Common myeloid progenitor, CD34-positive (primary cell): ENCODE measurements at regions not wholly inside any gene's neighbourhood (a gene's known extent, or its start where the extent isn't known, plus 50 kb on each side); places are given as distances from the start of the nearest gene placed in this dataset.

Source experiments
- CTCF ChIA-PET: fragments of 350-600 bp; sonication (Branson Sonifier 250); formaldehyde crosslinking; loops from one replicate; lab custom pipeline; 2021; ENCODE audit warnings: antibody characterized with exemption; lab: Charles Lee
- POLR2A ChIA-PET: fragments of 350-600 bp; sonication (Branson Sonifier 250); formaldehyde crosslinking; loops from one replicate; lab custom pipeline; 2021; ENCODE audit warnings: antibody characterized with exemption; lab: Charles Lee
- DNase-seq, 3 donors: peaks; one replicate each; pipeline versions ENCODE4 v3.0.0 to v3.0.0-alpha.2; 2013
- H3K27ac ChIP-seq, 2 experiments: 1 replicate in 1 of 2; 2 replicates in 1 of 2; pipeline ENCODE4 v1.7.0; 2013; ENCODE audit warnings: inconsistent platforms in 2 of 2, low read length in 2 of 2, mild to moderate bottlenecking in 2 of 2, low read depth in 1 of 2, moderate library complexity in 1 of 2; ENCODE audit not compliant: severe bottlenecking in 2 of 2, insufficient read depth in 1 of 2, poor library complexity in 1 of 2
- H3K27me3 ChIP-seq, 5 experiments: replicated peaks in 2 of 5; 1 replicate in 3 of 5; 2 replicates in 2 of 5; pipeline versions ENCODE4 v1.6.1 to v1.7.0; 2013; ENCODE audit warnings: low read length in 4 of 5, mild to moderate bottlenecking in 2 of 5, moderate library complexity in 2 of 5, inconsistent platforms in 1 of 5; ENCODE audit not compliant: insufficient read depth in 5 of 5, control insufficient read depth in 4 of 5
- H3K36me3 ChIP-seq, 4 experiments: 1 replicate in 2 of 4; 2 replicates in 2 of 4; pipeline versions ENCODE4 v1.6.1 to v1.7.0; 2013; ENCODE audit warnings: low read length in 3 of 4, control low read depth in 1 of 4, mild to moderate bottlenecking in 1 of 4; ENCODE audit not compliant: control insufficient read depth in 4 of 4, insufficient read depth in 4 of 4
- H3K4me1 ChIP-seq, 4 experiments: 1 replicate in 3 of 4; 2 replicates in 1 of 4; pipeline versions ENCODE4 v1.6.1 to v1.7.1; 2013; ENCODE audit warnings: low read length in 3 of 4, mild to moderate bottlenecking in 3 of 4, control low read depth in 1 of 4, inconsistent platforms in 1 of 4, moderate library complexity in 1 of 4; ENCODE audit not compliant: control insufficient read depth in 4 of 4, insufficient read depth in 4 of 4; ENCODE audit errors: control extremely low read depth in 1 of 4
- H3K4me3 ChIP-seq, 7 experiments: 1 replicate in 4 of 7; 2 replicates in 3 of 7; pipeline versions ENCODE4 v1.5.1 to v1.7.0; 2013; ENCODE audit warnings: mild to moderate bottlenecking in 7 of 7, low read length in 6 of 7, moderate library complexity in 6 of 7, inconsistent platforms in 2 of 7, low read depth in 2 of 7, control low read depth in 1 of 7; ENCODE audit not compliant: insufficient read depth in 4 of 7, control insufficient read depth in 1 of 7; ENCODE audit errors: extremely low read depth in 1 of 7
- H3K9me3 ChIP-seq, 5 experiments: 1 replicate in 4 of 5; 2 replicates in 1 of 5; pipeline versions ENCODE4 v1.6.1 to v1.7.1; 2013; ENCODE audit warnings: low read length in 4 of 5, mild to moderate bottlenecking in 2 of 5, inconsistent platforms in 1 of 5, low read depth in 1 of 5, moderate library complexity in 1 of 5; ENCODE audit not compliant: control insufficient read depth in 4 of 5, insufficient read depth in 2 of 5; ENCODE audit errors: control extremely low read depth in 1 of 5
- WGBS: methylation state at CpG from one replicate; pipeline ENCODE4 v1.1.5; 2013; ENCODE audit not compliant: insufficient coverage; 5-methylcytosine and 5-hydroxymethylcytosine counted together

GRCh38 chr2:56456791-56457190 is 273.0 kb downstream of the CCDC85A start:
- Histone ChIP-seq H3K4me3 (no peak overlapping the region), H3K27ac (no peak overlapping the region), H3K4me1 (no peaks in the 10 kb centered on the region), H3K27me3 (no peaks in the 10 kb centered on the region), H3K36me3 (no peaks in the 10 kb centered on the region), H3K9me3 (no peaks in the 10 kb centered on the region)
- DNase-seq = no peak
- POLR2A ChIA-PET = no interaction called here
- WGBS = 91% methylated on average over 1 of the region's 1 CpG
- CTCF ChIA-PET = no interaction called here

GRCh38 chr2:56460508-56460907 is 276.7 kb downstream of the CCDC85A start:
- DNase-seq = no peak
- no peaks in the 10 kb centered on the region for H3K27me3 ChIP-seq
- no peak overlapping the region for H3K4me3 ChIP-seq
- no peaks in the 10 kb centered on the region for H3K4me1 ChIP-seq
- H3K36me3 ChIP-seq = no peaks in the 10 kb centered on the region
- ChIA-PET CTCF (no interaction called here), POLR2A (no interaction called here)
- no CpG with 5 or more reads among the region's 1 CpG for WGBS
- H3K27ac ChIP-seq = no peak overlapping the region
- H3K9me3 ChIP-seq = no peaks in the 10 kb centered on the region

- DNase-seq = no peak
- H3K9me3 ChIP-seq = no peaks in the 10 kb centered on the region
- WGBS = 96% methylated on average over 3 of the region's 3 CpGs
- no peaks in the 10 kb centered on the region for H3K4me1 ChIP-seq
- H3K36me3 ChIP-seq = no peaks in the 10 kb centered on the region
- H3K27me3 ChIP-seq = no peaks in the 10 kb centered on the region
- no peak overlapping the region for H3K27ac ChIP-seq
- POLR2A ChIA-PET = no interaction called here
- H3K4me3 ChIP-seq = no peak overlapping the region
- CTCF ChIA-PET = no interaction called here
Observed at GRCh38 chr2:56464066-56464465, 280.3 kb downstream of the CCDC85A start.

- CTCF ChIA-PET = no interaction called here
- no peaks in the 10 kb centered on the region for H3K9me3 ChIP-seq
- 100% methylated on average over 1 of the region's 2 CpGs for WGBS
Observed at GRCh38 chr2:56464613-56465012, 280.8 kb downstream of the CCDC85A start.

GRCh38 chr2:56465491-56465890 is 281.7 kb downstream of the CCDC85A start:
- Histone ChIP-seq H3K36me3 (no peaks in the 10 kb centered on the region), H3K4me1 (no peaks in the 10 kb centered on the region), H3K27ac (no peak overlapping the region), H3K4me3 (no peak overlapping the region), H3K27me3 (no peaks in the 10 kb centered on the region), H3K9me3 (no peaks in the 10 kb centered on the region)
- POLR2A ChIA-PET = no interaction called here
- DNase-seq = no peak
- CTCF ChIA-PET = no interaction called here

More at GRCh38 chr2:56464613-56465012, 280.8 kb downstream of the CCDC85A start:
- Histone ChIP-seq H3K4me3 (no peak overlapping the region), H3K27me3 (no peaks in the 10 kb centered on the region), H3K4me1 (no peaks in the 10 kb centered on the region), H3K36me3 (no peaks in the 10 kb centered on the region), H3K27ac (no peak overlapping the region)
- POLR2A ChIA-PET = no interaction called here
- no peak for DNase-seq

GRCh38 chr2:56473524-56473923 is 289.7 kb downstream of the CCDC85A start:
- Histone ChIP-seq H3K27me3 (no peaks in the 10 kb centered on the region), H3K4me3 (no peak overlapping the region), H3K4me1 (no peaks in the 10 kb centered on the region), H3K9me3 (no peaks in the 10 kb centered on the region), H3K27ac (no peak overlapping the region), H3K36me3 (no peaks in the 10 kb centered on the region)
- POLR2A ChIA-PET = no interaction called here
- CTCF ChIA-PET = no interaction called here
- no peak for DNase-seq

- H3K4me3 ChIP-seq = no peak overlapping the region
- whole genome bisulfite sequencing = no CpG with 5 or more reads among the region's 4 CpGs
- H3K9me3 ChIP-seq = no peaks in the 10 kb centered on the region
- H3K27me3 ChIP-seq = no peaks in the 10 kb centered on the region
- H3K27ac ChIP-seq = no peak overlapping the region
- no peaks in the 10 kb centered on the region for H3K4me1 ChIP-seq
- ChIA-PET POLR2A (no interaction called here), CTCF (no interaction called here)
- no peak for DNase-seq
- H3K36me3 ChIP-seq = no peaks in the 10 kb centered on the region
Observed at GRCh38 chr2:56474412-56475158, 290.8 kb downstream of the CCDC85A start.
